ENCODE measurements at regions not wholly inside any gene's neighbourhood (a gene's known extent, or its start where the extent isn't known, plus 50 kb on each side); places are given as distances from the start of the nearest gene placed in this dataset.

- no peak overlapping the region for H3K4me3 ChIP-seq
- H3K27ac ChIP-seq, result no peak overlapping the region
- TF ChIP-seq CTCF (IDR thresholded peaks at IDR 0.05), result no peak
- no peak for TF ChIP-seq POLR2A (IDR thresholded peaks at IDR 0.05)
- no peaks in the 10 kb centered on the region for H3K27me3 ChIP-seq
- H3K4me1 ChIP-seq, result no peaks in the 10 kb centered on the region
- intact Hi-C loops (cut with DNase I; ENCODE audit: low total_unique reads), result no loop called here
- DNase-seq, result no peak
- H3K36me3 ChIP-seq, result no peaks in the 10 kb centered on the region
- H3K9me3 ChIP-seq, result no peaks in the 10 kb centered on the region
These were observed 204.3 kb downstream of the EPM2A start for GRCh38 chr6:145531032-145531431.

DNA sequence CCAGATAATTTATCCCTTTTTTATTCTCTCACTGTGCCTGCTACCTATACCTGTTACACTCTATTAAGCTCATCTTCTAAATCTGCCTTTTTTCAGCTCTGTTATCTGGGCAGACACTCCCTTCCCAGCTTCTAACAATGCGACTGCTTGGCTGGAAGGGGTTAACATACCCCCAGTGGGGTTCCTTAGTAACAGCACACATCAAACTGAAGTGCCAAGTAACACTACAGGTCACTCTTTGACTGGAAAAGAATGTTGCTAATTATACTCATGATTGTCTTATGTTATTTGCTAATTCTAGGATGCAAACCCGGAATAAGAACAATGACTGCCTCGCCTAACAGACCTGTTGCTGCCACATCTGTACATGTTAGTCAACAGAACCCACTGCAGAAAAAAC is 203.5 kb downstream of the EPM2A start:
- no peak for TF ChIP-seq CTCF (IDR thresholded peaks at IDR 0.05)
- Histone ChIP-seq H3K9me3 (no peaks in the 10 kb centered on the region), H3K4me3 (no peak overlapping the region), H3K27me3 (no peaks in the 10 kb centered on the region), H3K27ac (no peak overlapping the region), H3K36me3 (no peaks in the 10 kb centered on the region), H3K4me1 (no peaks in the 10 kb centered on the region)
- no peak for DNase-seq
- intact Hi-C loops (cut with DNase I; ENCODE audit: low total_unique reads), result no loop called here

DNA sequence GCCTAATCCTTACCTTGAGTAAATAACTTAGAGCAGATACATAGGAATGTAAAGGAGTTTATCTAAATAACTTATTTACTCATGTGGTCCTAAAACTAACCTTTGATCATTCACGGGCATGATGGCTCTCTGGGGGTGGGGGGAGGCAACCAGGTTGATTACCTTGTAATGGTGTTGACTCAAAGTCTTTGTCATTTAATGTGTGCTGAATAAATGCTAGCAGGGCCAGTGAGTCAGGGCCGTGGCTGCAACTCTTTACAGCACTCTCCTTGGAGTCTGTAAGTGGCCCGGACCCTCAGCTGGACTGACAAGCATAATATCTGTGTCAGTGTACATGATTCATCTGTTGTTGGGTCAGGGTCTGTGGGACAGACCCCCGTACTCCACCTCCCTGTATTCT is 203.0 kb downstream of the EPM2A start:
- TF ChIP-seq CTCF (IDR thresholded peaks at IDR 0.05) (no peak), POLR2A (IDR thresholded peaks at IDR 0.05) (no peak)
- intact Hi-C loops (cut with DNase I; ENCODE audit: low total_unique reads), result no loop called here
- H3K27ac ChIP-seq, result no peak overlapping the region

DNA sequence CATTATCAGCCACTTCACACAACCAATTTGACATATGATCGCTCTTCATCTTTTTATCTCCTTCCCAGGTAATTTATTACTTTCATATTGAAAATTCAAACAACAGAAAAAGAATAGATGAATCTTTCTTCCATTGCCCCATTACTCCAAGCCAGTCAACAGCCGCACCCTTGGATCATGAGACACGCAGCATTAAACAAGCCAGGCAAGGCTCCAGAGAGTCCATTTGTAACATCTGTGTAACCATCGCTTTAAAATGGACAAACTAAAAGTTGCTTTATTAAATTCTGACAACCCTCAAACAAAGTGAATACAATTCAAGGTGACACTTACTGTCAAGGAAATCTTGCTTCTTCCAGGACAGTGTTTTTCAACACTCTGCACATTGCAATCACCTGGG is 200.3 kb downstream of the EPM2A start:
- no peaks in the 10 kb centered on the region for H3K27me3 ChIP-seq
- no peak for DNase-seq
- H3K4me1 ChIP-seq, result no peaks in the 10 kb centered on the region
- no peaks in the 10 kb centered on the region for H3K36me3 ChIP-seq
- TF ChIP-seq CTCF (IDR thresholded peaks at IDR 0.05) (no peak), POLR2A (IDR thresholded peaks at IDR 0.05) (no peak)
- H3K27ac ChIP-seq, result no peak overlapping the region
- intact Hi-C loops (cut with DNase I; ENCODE audit: low total_unique reads), result no loop called here
- no peaks in the 10 kb centered on the region for H3K9me3 ChIP-seq
- H3K4me3 ChIP-seq, result no peak overlapping the region

More for the DNA sequence above, 203.0 kb downstream of the EPM2A start:
- Histone ChIP-seq H3K4me3 (no peak overlapping the region), H3K4me1 (no peaks in the 10 kb centered on the region), H3K27me3 (no peaks in the 10 kb centered on the region), H3K9me3 (no peaks in the 10 kb centered on the region), H3K36me3 (no peaks in the 10 kb centered on the region)
- no peak for DNase-seq

GRCh38 chr6:145538989-145539388 is 196.3 kb downstream of the EPM2A start:
- no peaks in the 10 kb centered on the region for H3K36me3 ChIP-seq
- H3K4me1 ChIP-seq, result no peaks in the 10 kb centered on the region
- TF ChIP-seq POLR2A (IDR thresholded peaks at IDR 0.05) (no peak), CTCF (IDR thresholded peaks at IDR 0.05) (no peak)
- no peaks in the 10 kb centered on the region for H3K9me3 ChIP-seq
- H3K4me3 ChIP-seq, result no peak overlapping the region
- no peak for DNase-seq
- intact Hi-C loops (cut with DNase I; ENCODE audit: low total_unique reads), result no loop called here
- H3K27me3 ChIP-seq, result no peaks in the 10 kb centered on the region
- no peak overlapping the region for H3K27ac ChIP-seq
